ENCODE measurements at regions not wholly inside any gene's neighbourhood (a gene's known extent, or its start where the extent isn't known, plus 50 kb on each side); places are given as distances from the start of the nearest gene placed in this dataset.

GRCh38 chr11:81825346-81825745 is 908.3 kb downstream of the FAM181B start:
- TF ChIP-seq PPARA (CRISPR knock-in tag; IDR thresholded peaks at IDR 0.05; ENCODE audit: borderline replicate concordance) (no peak), ESRRG (CRISPR knock-in tag; IDR thresholded peaks at IDR 0.05) (no peak), BACH2 (CRISPR knock-in tag; IDR thresholded peaks at IDR 0.05; ENCODE audit: borderline replicate concordance) (no peak), ZNF8 (CRISPR knock-in tag; IDR thresholded peaks at IDR 0.05) (no peak)
- TF ChIP-seq, protein P1, sequence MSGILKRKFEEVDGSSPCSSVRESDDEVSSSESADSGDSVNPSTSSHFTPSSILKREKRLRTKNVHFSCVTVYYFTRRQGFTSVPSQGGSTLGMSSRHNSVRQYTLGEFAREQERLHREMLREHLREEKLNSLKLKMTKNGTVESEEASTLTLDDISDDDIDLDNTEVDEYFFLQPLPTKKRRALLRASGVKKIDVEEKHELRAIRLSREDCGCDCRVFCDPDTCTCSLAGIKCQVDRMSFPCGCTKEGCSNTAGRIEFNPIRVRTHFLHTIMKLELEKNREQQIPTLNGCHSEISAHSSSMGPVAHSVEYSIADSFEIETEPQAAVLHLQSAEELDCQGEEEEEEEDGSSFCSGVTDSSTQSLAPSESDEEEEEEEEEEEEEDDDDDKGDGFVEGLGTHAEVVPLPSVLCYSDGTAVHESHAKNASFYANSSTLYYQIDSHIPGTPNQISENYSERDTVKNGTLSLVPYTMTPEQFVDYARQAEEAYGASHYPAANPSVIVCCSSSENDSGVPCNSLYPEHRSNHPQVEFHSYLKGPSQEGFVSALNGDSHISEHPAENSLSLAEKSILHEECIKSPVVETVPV (CRISPR knock-in tag; IDR thresholded peaks at IDR 0.05) = no peak
- TF ChIP-seq, protein P2, sequence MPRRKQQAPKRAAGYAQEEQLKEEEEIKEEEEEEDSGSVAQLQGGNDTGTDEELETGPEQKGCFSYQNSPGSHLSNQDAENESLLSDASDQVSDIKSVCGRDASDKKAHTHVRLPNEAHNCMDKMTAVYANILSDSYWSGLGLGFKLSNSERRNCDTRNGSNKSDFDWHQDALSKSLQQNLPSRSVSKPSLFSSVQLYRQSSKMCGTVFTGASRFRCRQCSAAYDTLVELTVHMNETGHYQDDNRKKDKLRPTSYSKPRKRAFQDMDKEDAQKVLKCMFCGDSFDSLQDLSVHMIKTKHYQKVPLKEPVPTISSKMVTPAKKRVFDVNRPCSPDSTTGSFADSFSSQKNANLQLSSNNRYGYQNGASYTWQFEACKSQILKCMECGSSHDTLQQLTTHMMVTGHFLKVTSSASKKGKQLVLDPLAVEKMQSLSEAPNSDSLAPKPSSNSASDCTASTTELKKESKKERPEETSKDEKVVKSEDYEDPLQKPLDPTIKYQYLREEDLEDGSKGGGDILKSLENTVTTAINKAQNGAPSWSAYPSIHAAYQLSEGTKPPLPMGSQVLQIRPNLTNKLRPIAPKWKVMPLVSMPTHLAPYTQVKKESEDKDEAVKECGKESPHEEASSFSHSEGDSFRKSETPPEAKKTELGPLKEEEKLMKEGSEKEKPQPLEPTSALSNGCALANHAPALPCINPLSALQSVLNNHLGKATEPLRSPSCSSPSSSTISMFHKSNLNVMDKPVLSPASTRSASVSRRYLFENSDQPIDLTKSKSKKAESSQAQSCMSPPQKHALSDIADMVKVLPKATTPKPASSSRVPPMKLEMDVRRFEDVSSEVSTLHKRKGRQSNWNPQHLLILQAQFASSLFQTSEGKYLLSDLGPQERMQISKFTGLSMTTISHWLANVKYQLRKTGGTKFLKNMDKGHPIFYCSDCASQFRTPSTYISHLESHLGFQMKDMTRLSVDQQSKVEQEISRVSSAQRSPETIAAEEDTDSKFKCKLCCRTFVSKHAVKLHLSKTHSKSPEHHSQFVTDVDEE (CRISPR knock-in tag; IDR thresholded peaks at IDR 0.05) = no peak
- no peak for ATAC-seq

DNA sequence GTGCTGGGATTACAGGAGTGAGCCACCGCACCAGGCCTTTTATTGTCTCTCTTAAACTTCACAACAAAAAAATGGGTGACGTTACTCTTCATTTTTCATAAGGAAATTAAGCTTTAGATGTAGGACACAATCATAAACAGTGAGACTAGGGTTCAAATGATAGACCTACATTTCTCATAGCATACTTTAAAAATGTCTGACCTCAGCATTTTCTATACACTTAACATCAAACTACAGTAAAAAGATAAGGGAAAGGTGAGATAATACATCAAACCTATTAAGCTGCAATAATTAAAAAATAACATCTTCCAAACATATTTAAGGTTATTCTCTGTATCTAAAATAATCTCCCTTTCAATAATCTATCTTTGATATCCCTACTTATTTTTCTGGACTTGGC is 914.2 kb downstream of the FAM181B start:
- ATAC-seq = no peak
- TF ChIP-seq BACH2 (CRISPR knock-in tag; IDR thresholded peaks at IDR 0.05; ENCODE audit: borderline replicate concordance) (no peak), TOX (CRISPR knock-in tag; IDR thresholded peaks at IDR 0.05; ENCODE audit: borderline replicate concordance) (no peak), OSR1 (CRISPR knock-in tag; IDR thresholded peaks at IDR 0.05) (no peak), PPARA (CRISPR knock-in tag; IDR thresholded peaks at IDR 0.05; ENCODE audit: borderline replicate concordance) (no peak), GLIS3 (CRISPR knock-in tag; IDR thresholded peaks at IDR 0.05) (no peak), ZFP3 (CRISPR knock-in tag; IDR thresholded peaks at IDR 0.05) (no peak), ZNF70 (CRISPR knock-in tag; IDR thresholded peaks at IDR 0.05) (no peak), ARNTL (CRISPR knock-in tag; IDR thresholded peaks at IDR 0.05; ENCODE audit: borderline replicate concordance, low read depth) (no peak), ZNF8 (CRISPR knock-in tag; IDR thresholded peaks at IDR 0.05) (no peak), CSDC2 (CRISPR knock-in tag; IDR thresholded peaks at IDR 0.05) (no peak), ZNF565 (CRISPR knock-in tag; conservative IDR thresholded peaks at IDR 0.05; ENCODE audit: low read depth) (no peak)
- TF ChIP-seq, protein P2 (CRISPR knock-in tag; IDR thresholded peaks at IDR 0.05) = no peak
- TF ChIP-seq, protein P1 (CRISPR knock-in tag; IDR thresholded peaks at IDR 0.05) = no peak
- TF ChIP-seq, protein P3, sequence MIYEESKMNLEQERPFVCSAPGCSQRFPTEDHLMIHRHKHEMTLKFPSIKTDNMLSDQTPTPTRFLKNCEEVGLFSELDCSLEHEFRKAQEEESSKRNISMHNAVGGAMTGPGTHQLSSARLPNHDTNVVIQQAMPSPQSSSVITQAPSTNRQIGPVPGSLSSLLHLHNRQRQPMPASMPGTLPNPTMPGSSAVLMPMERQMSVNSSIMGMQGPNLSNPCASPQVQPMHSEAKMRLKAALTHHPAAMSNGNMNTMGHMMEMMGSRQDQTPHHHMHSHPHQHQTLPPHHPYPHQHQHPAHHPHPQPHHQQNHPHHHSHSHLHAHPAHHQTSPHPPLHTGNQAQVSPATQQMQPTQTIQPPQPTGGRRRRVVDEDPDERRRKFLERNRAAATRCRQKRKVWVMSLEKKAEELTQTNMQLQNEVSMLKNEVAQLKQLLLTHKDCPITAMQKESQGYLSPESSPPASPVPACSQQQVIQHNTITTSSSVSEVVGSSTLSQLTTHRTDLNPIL (CRISPR knock-in tag; IDR thresholded peaks at IDR 0.05; ENCODE audit: low read depth) = no peak

- no peak for ATAC-seq
- TF ChIP-seq GLIS3 (CRISPR knock-in tag; IDR thresholded peaks at IDR 0.05) (no peak), RARB (CRISPR knock-in tag; IDR thresholded peaks at IDR 0.05) (no peak), TOX (CRISPR knock-in tag; IDR thresholded peaks at IDR 0.05; ENCODE audit: borderline replicate concordance) (no peak), ZFP3 (CRISPR knock-in tag; IDR thresholded peaks at IDR 0.05) (no peak), ZNF565 (CRISPR knock-in tag; conservative IDR thresholded peaks at IDR 0.05; ENCODE audit: low read depth) (no peak), ZC3H10 (CRISPR knock-in tag; IDR thresholded peaks at IDR 0.05) (no peak), ZFP30 (CRISPR knock-in tag; IDR thresholded peaks at IDR 0.05) (no peak), PATZ1 (CRISPR knock-in tag; IDR thresholded peaks at IDR 0.05; ENCODE audit: borderline replicate concordance) (no peak), ZNF70 (CRISPR knock-in tag; IDR thresholded peaks at IDR 0.05) (no peak), ZNF8 (CRISPR knock-in tag; IDR thresholded peaks at IDR 0.05) (no peak), ARNTL (CRISPR knock-in tag; IDR thresholded peaks at IDR 0.05; ENCODE audit: borderline replicate concordance, low read depth) (no peak)
- TF ChIP-seq, protein P4, sequence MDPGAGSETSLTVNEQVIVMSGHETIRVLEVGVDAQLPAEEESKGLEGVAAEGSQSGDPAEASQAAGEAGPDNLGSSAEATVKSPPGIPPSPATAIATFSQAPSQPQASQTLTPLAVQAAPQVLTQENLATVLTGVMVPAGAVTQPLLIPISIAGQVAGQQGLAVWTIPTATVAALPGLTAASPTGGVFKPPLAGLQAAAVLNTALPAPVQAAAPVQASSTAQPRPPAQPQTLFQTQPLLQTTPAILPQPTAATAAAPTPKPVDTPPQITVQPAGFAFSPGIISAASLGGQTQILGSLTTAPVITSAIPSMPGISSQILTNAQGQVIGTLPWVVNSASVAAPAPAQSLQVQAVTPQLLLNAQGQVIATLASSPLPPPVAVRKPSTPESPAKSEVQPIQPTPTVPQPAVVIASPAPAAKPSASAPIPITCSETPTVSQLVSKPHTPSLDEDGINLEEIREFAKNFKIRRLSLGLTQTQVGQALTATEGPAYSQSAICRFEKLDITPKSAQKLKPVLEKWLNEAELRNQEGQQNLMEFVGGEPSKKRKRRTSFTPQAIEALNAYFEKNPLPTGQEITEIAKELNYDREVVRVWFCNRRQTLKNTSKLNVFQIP (CRISPR knock-in tag; IDR thresholded peaks at IDR 0.05; ENCODE audit: borderline replicate concordance, low read depth) = no peak
- TF ChIP-seq, protein P2 (CRISPR knock-in tag; IDR thresholded peaks at IDR 0.05) = no peak
Measured at GRCh38 chr11:81804858-81805257, 928.8 kb downstream of the FAM181B start.

Measured in SK-N-SH treated with all-trans-retinoic acid at 6 μM for 48 hours (cell line).